ENCODE measurements at regions not wholly inside any gene's neighbourhood (a gene's known extent, or its start where the extent isn't known, plus 50 kb on each side); places are given as distances from the start of the nearest gene placed in this dataset.

DNA sequence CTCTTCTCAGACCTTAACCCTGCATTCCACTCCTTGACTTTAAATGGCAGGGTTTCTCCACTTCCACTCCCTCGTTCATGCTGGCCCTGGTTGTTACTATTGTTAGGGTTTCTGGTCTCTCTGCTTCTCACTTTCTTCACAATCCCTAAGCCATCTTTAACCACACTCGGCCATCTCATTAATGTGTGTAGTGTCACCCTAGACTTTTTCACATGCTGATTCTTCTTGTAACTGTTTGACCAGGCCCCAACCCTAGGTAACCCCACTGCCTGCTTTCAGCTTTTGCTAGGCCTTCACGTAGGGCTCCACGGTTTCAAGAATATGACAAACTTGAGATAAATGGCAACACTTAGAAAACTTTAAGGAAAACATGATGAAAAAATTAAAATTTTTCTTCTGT is 195.1 kb downstream of the IPO8 start:
- Mint-ChIP-seq H3K4me3 (no peak overlapping the region), H3K36me3 (ENCODE audit: low read depth) (no peaks in the 10 kb centered on the region), H3K27me3 (ENCODE audit: low read depth) (no peaks in the 10 kb centered on the region), H3K4me1 (ENCODE audit: low read depth) (no peaks in the 10 kb centered on the region), H3K27ac (no peak overlapping the region), H3K9me3 (no peaks in the 10 kb centered on the region)
- CTCF ChIA-PET, result no interaction called here
- DNase-seq, result no peak
- intact Hi-C loops (cut with micrococcal nuclease), result no loop called here

DNA sequence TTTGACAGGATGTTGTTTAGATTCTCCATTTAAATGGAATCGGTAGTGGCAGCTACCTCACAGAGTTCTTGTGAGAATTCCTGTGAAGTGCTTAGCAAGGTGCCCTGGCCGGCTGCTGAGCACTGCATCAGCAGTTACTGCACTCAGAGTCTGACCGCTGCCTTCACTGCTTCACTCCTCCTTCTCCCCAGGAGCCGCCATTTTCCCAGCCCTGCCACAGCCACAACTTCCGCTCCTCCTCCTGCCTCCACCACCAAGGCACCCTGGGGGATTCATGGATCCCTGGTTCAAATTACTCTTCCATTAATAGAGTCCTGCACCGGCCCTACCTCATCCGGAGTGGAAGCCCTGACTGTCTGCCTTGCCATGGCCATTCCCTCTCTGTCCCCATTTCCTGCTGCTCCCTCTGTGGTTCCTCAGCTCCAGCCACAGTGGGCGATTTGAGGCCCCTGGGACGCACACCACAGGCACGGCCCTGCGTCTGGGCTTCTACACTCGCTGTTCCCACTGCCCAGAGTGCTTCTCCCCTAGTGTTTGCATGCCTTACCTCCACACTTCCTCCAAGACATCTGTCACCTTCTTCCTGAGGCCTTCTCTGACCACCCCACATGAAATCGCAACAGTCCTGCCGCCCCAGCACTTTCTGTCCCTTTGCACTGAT is 210.3 kb downstream of the IPO8 start:
- intact Hi-C loops (cut with micrococcal nuclease), result no loop called here
- CTCF ChIA-PET, result no interaction called here
- H3K4me3 Mint-ChIP-seq, result no peak overlapping the region

DNA sequence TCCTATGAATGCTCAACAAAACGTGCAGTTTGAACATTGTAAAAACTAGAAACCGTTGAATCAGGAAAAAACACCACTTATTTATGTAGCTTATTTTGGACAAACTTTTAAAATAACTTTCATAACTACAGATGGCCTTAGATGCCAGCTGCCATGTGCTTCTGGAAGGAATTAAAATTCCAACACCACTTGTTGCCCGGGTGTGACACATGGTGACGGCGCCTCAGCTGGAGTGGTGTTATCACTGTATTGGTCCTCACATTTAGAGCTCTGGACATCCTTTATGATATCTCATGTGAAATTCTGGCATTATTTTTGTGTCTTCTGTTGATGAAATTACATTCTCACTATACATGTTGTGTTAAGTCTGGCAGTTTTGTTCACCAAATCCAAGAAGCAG is 211.0 kb downstream of the IPO8 start:
- intact Hi-C loops (cut with micrococcal nuclease), result no loop called here

More for the DNA sequence above, 210.3 kb downstream of the IPO8 start:
- no peak overlapping the region for H3K27ac Mint-ChIP-seq
- no peak for DNase-seq
- no peaks in the 10 kb centered on the region for H3K4me1 Mint-ChIP-seq (ENCODE audit: low read depth)
- H3K27me3 Mint-ChIP-seq (ENCODE audit: low read depth), result peaks cover 2% of the 10 kb centered on the region
- H3K9me3 Mint-ChIP-seq, result no peaks in the 10 kb centered on the region
- no peaks in the 10 kb centered on the region for H3K36me3 Mint-ChIP-seq (ENCODE audit: low read depth)

DNA sequence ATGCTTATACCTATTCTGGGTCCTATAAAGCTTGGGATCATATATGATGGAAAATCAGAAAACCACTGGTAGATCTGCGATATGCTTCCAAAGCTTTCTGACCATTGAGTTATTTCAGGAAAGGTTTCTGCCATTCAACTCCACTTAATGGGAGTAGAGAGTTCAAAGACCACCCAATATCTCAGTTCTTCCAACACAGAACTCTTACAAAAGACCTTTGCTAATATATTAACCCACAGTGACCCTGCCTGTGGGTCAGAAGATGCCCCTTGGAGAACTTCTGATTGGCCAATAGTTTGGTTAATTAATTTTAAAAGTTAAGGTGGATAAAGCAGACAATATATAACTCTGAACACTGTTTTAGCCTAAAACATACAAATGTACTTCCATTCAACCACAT is 213.0 kb downstream of the IPO8 start:
- Mint-ChIP-seq H3K4me1 (ENCODE audit: low read depth) (no peaks in the 10 kb centered on the region), H3K4me3 (no peak overlapping the region), H3K27ac (no peak overlapping the region), H3K36me3 (ENCODE audit: low read depth) (no peaks in the 10 kb centered on the region), H3K9me3 (no peaks in the 10 kb centered on the region), H3K27me3 (ENCODE audit: low read depth) (peaks cover 2% of the 10 kb centered on the region)
- intact Hi-C loops (cut with micrococcal nuclease), result no loop called here
- CTCF ChIA-PET, result no interaction called here
- DNase-seq, result no peak

More for the DNA sequence above, 211.0 kb downstream of the IPO8 start:
- no peaks in the 10 kb centered on the region for H3K9me3 Mint-ChIP-seq
- no peaks in the 10 kb centered on the region for H3K36me3 Mint-ChIP-seq (ENCODE audit: low read depth)
- DNase-seq, result no peak
- H3K4me3 Mint-ChIP-seq, result no peak overlapping the region
- H3K27ac Mint-ChIP-seq, result no peak overlapping the region
- H3K4me1 Mint-ChIP-seq (ENCODE audit: low read depth), result no peaks in the 10 kb centered on the region
- CTCF ChIA-PET, result no interaction called here
- H3K27me3 Mint-ChIP-seq (ENCODE audit: low read depth), result peaks cover 2% of the 10 kb centered on the region

DNA sequence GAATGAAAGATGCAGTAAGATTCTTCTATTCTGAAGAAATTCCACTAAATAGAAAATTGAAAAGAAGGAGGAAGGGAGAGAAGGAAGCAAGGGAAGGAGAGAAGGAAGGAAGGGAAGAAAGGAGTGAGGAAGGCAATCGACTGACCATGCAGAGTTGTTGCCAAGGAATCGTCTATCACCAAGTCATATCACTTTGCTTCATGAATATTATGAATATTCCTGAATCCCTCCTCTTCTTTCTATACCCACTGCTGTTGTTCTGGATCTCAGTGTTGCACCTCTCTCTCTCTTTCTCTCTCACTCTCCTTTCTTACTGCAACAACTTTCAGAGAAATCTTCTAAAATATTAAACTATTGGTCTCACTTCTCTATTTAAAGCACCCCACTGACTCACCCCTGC is 222.4 kb downstream of the IPO8 start:
- no peak for DNase-seq
- H3K27me3 Mint-ChIP-seq (ENCODE audit: low read depth), result peaks cover 4% of the 10 kb centered on the region
- intact Hi-C loops (cut with micrococcal nuclease), result no loop called here
- H3K9me3 Mint-ChIP-seq, result peaks cover 4% of the 10 kb centered on the region
- no peaks in the 10 kb centered on the region for H3K36me3 Mint-ChIP-seq (ENCODE audit: low read depth)
- H3K4me3 Mint-ChIP-seq, result no peak overlapping the region
- H3K4me1 Mint-ChIP-seq (ENCODE audit: low read depth), result no peaks in the 10 kb centered on the region
- no peak overlapping the region for H3K27ac Mint-ChIP-seq
- CTCF ChIA-PET, result no interaction called here

DNA sequence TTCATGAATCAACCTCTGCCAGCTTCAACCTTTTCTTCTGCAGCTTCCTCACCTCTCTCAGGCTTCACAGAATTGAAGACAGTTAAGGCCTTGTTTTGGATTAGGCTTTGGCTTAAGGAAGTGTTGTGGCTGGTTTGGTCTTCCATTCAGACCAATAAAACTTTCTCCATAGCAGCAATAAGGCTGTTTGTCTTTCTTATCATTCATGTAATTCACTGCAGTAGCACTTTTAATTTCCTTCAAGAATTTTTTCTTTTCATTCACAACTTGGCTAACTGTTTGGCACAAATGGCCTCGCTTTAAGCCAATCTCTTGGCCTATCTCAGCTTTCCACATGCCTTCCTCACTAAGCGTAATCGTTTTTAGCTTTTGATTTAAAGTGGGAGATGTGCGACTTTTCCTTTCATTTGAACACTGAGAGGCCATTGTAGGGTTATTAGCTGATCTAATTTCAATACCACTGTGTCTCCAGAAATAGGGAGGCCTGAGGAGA is 229.5 kb downstream of the IPO8 start:
- no peaks in the 10 kb centered on the region for H3K4me1 Mint-ChIP-seq (ENCODE audit: low read depth)
- intact Hi-C loops (cut with micrococcal nuclease), result no loop called here
- CTCF ChIA-PET, result interaction anchor here (0.6 kb wide), 1 partner anchor 1587 kb away, joined by 3 read pairs; no protein-coding TSS in a partner anchor
- no peaks in the 10 kb centered on the region for H3K36me3 Mint-ChIP-seq (ENCODE audit: low read depth)
- peaks cover 2% of the 10 kb centered on the region for H3K9me3 Mint-ChIP-seq
- peaks cover 4% of the 10 kb centered on the region for H3K27me3 Mint-ChIP-seq (ENCODE audit: low read depth)
- no peak overlapping the region for H3K27ac Mint-ChIP-seq
- H3K4me3 Mint-ChIP-seq, result no peak overlapping the region
- DNase-seq, result no peak

DNA sequence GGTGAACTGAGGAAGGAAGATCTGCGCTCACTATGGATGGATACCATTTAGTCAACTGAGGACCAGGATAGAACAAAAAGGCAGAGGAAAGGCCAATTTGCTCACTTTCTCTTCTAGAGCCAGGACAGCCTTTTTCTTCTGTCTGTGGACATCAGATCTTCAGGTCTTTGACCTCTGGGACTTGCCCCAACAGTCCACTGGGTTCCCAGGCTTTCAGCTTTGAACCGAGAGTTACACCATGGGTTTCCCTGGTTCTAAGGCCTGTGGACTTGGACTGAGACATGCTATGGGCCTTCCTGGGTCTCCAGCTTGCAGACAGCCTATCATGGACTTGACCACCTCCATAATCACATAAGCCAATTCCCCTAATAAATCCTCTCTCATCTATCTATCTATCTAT is 232.0 kb downstream of the IPO8 start:
- CTCF ChIA-PET, result no interaction called here
- intact Hi-C loops (cut with micrococcal nuclease), result no loop called here
- no peak for DNase-seq
- Mint-ChIP-seq H3K9me3 (peaks cover 1% of the 10 kb centered on the region), H3K27me3 (ENCODE audit: low read depth) (no peaks in the 10 kb centered on the region), H3K4me1 (ENCODE audit: low read depth) (no peaks in the 10 kb centered on the region), H3K4me3 (no peak overlapping the region), H3K36me3 (ENCODE audit: low read depth) (no peaks in the 10 kb centered on the region), H3K27ac (no peak overlapping the region)

DNA sequence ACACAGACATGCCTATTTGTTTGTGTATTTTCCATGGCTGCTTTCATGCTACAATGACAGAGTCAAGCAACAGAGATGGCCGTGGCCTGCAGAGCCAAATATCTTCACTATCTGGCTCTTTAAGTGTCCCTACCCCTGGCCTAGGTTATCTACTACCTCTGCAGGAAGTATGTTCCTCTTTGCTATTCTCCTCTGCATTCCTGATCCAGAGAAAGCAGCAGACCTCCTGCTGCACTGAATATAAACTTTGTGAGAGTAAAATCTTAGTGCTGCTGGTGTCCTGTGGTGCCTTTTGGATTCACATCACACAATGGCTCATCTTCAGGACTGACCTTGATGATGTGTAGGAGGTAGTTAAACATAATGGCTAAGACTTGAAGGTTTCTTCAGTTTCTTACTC is 233.4 kb downstream of the IPO8 start:
- Mint-ChIP-seq H3K9me3 (peaks cover 4% of the 10 kb centered on the region), H3K27me3 (ENCODE audit: low read depth) (no peaks in the 10 kb centered on the region), H3K27ac (no peak overlapping the region), H3K4me3 (no peak overlapping the region), H3K4me1 (ENCODE audit: low read depth) (no peaks in the 10 kb centered on the region), H3K36me3 (ENCODE audit: low read depth) (no peaks in the 10 kb centered on the region)
- no peak for DNase-seq
- CTCF ChIA-PET, result no interaction called here
- intact Hi-C loops (cut with micrococcal nuclease), result no loop called here

DNA sequence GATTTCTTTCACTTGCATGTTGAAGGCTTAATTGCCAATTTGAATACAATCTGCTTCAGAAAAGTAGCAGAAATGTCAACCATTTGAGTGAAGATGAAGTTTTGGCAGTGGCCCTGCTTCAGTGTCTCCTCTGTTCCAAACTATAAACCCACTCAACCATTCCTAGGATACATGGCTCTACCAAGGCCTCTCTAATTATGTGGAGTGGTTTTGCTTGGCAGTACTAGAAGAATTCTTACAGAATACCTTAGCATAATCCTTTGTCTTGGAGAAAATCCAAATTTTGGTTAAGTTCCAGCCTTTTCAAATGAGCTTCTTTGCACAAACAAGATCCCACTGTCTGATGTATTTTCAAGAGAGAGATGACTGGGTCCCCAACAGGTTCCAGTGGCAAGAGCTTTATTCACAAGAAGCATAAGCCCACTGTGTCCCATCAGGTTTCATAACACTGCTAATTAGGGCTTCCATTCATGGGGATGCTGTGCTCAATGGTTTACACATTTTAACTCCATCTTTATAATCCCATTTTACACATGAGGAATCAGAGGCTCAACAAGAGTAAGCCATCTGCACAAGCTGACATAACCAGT is 234.5 kb downstream of the IPO8 start:
- H3K36me3 Mint-ChIP-seq (ENCODE audit: low read depth), result no peaks in the 10 kb centered on the region
- DNase-seq, result no peak
- H3K9me3 Mint-ChIP-seq, result peaks cover 4% of the 10 kb centered on the region
- H3K4me3 Mint-ChIP-seq, result no peak overlapping the region
- no peaks in the 10 kb centered on the region for H3K27me3 Mint-ChIP-seq (ENCODE audit: low read depth)
- CTCF ChIA-PET, result no interaction called here
- intact Hi-C loops (cut with micrococcal nuclease), result no loop called here
- H3K27ac Mint-ChIP-seq, result no peak overlapping the region
- no peaks in the 10 kb centered on the region for H3K4me1 Mint-ChIP-seq (ENCODE audit: low read depth)

DNA sequence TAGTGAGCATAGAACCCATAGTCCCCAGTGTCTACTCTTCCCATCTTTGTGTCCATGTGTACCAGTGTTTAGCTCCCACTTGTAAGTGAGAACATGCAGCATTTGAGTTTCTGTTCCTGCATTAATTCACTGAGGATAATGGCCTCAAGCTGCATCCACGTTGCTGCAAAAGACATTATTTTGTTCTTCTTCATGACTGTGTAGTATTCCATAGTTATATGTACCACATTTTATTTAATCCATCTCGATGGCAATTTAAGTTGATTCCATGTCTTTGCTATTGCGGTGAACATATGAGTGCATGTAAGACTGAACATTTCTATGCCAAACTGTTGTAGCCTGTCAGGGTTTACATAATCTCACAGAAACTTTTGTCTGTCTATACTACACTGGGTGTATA is 237.2 kb downstream of the IPO8 start:
- peaks cover 4% of the 10 kb centered on the region for H3K9me3 Mint-ChIP-seq
- H3K4me1 Mint-ChIP-seq (ENCODE audit: low read depth), result no peaks in the 10 kb centered on the region
- no peaks in the 10 kb centered on the region for H3K36me3 Mint-ChIP-seq (ENCODE audit: low read depth)
- intact Hi-C loops (cut with micrococcal nuclease), result no loop called here
- no peak for DNase-seq
- H3K4me3 Mint-ChIP-seq, result no peak overlapping the region
- H3K27ac Mint-ChIP-seq, result no peak overlapping the region
- CTCF ChIA-PET, result no interaction called here
- no peaks in the 10 kb centered on the region for H3K27me3 Mint-ChIP-seq (ENCODE audit: low read depth)

DNA sequence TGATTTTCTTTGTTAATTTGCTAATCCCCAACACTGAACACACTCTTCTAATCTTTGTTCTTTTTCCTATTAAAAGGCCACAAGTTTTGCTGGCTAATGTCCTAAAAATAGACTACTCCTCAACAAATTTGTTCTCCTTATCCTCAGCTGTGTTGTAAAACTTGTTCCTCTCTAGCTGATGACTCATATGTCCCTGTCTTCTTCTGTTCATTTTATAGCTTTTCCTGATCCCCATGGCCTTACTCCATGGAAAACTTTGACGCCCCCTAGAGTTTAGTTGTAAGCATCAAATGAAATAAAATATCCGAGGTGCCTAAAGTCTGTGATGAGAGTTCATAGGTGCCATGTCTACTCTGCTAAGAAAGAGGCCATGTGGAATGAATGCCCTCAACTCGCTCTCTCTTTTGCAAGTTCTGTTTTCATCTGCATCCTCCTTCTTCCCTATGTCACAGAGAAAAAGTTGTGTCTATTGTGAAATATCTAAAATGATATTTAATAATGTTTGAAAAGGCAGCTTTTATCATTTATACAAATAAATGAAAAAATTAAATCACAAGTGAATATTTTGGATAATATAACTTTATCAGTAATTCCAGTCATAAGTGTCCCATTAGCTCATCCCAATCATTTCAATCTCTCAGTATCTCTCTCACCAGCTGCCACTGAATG is 237.9 kb downstream of the IPO8 start:
- intact Hi-C loops (cut with micrococcal nuclease), result no loop called here
- Mint-ChIP-seq H3K9me3 (peaks cover 4% of the 10 kb centered on the region), H3K4me1 (ENCODE audit: low read depth) (no peaks in the 10 kb centered on the region), H3K36me3 (ENCODE audit: low read depth) (no peaks in the 10 kb centered on the region), H3K27ac (no peak overlapping the region), H3K4me3 (no peak overlapping the region), H3K27me3 (ENCODE audit: low read depth) (no peaks in the 10 kb centered on the region)
- CTCF ChIA-PET, result no interaction called here
- DNase-seq, result no peak

DNA sequence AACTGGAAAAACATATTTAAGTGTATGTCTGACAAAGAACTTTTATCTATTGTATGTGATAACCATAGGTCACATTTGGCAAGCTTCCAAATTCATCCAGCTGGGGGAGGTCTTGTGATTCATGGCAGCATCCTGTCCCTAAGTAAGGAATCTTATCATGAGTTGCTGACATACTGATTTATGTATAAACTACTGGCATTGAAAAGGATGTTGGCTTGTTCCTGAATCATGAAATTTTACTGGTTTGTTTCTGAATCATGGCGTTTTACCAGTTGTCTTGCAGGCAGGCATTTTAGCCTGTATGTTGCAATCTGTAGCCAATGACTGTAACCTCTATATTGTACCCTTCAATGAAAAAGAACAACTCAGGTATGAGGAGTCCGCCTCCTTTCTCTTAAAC is 244.8 kb downstream of the IPO8 start:
- Mint-ChIP-seq H3K4me1 (ENCODE audit: low read depth) (no peaks in the 10 kb centered on the region), H3K36me3 (ENCODE audit: low read depth) (no peaks in the 10 kb centered on the region), H3K27ac (no peak overlapping the region), H3K27me3 (ENCODE audit: low read depth) (no peaks in the 10 kb centered on the region), H3K4me3 (no peak overlapping the region), H3K9me3 (peaks cover 8% of the 10 kb centered on the region)
- no peak for DNase-seq
- intact Hi-C loops (cut with micrococcal nuclease), result no loop called here
- CTCF ChIA-PET, result no interaction called here

DNA sequence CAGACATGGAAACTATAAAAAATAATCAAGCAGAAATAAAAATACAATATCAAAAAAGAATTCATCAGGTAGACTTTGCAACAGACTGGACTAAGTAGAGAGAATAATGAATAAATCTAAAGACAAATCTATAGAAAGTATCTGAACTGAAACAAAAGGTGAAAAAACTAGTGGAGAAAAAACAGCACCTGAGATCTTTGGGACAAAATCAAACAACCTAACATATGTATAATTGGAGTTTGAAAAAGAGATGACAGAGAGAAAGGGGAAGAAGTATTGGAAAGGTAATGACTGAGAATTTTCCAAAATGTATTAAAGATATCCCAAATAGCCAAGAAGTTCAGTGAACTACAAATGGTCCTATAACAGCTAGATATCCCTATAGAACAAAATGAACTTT is 245.4 kb downstream of the IPO8 start:
- CTCF ChIA-PET, result no interaction called here
- no peak overlapping the region for H3K4me3 Mint-ChIP-seq
- no peaks in the 10 kb centered on the region for H3K36me3 Mint-ChIP-seq (ENCODE audit: low read depth)
- H3K27me3 Mint-ChIP-seq (ENCODE audit: low read depth), result no peaks in the 10 kb centered on the region
- H3K9me3 Mint-ChIP-seq, result peaks cover 8% of the 10 kb centered on the region
- intact Hi-C loops (cut with micrococcal nuclease), result no loop called here
- no peaks in the 10 kb centered on the region for H3K4me1 Mint-ChIP-seq (ENCODE audit: low read depth)
- no peak for DNase-seq
- H3K27ac Mint-ChIP-seq, result no peak overlapping the region
